ENCODE measurements at regions not wholly inside any gene's neighbourhood (a gene's known extent, or its start where the extent isn't known, plus 50 kb on each side); places are given as distances from the start of the nearest gene placed in this dataset.

DNA sequence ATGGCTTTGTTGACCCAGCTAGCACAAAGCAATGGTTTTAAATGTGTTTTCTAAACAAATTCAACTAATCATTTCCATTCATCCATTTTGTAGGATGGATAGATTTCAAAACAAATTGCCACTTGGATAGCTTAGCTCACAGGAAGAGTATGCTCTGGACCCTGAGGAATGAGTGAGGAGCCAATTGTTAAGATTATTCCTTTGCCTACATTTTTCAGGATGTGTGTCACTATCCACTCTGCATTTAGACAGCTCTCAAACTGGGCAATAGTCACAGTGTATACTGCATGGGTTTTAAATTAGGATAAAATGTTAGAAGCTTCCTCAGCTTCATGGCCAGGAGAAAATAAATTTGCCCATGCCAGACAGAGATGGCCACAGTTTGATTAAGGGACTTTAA is 605.6 kb upstream of the TEX47 start:
- ATAC-seq (no peak), DNase-seq (no peak)
- Histone ChIP-seq H3K36me3 (no peaks in the 10 kb centered on the region), H3K27ac (no peak overlapping the region), H3K4me3 (no peak overlapping the region), H3K4me1 (no peaks in the 10 kb centered on the region), H3K27me3 (no peaks in the 10 kb centered on the region), H3K9me3 (no peaks in the 10 kb centered on the region)
- intact Hi-C loops (cut with DNase I) = no loop called here
- TF ChIP-seq POLR2A (IDR thresholded peaks at IDR 0.05) = no peak
- TF ChIP-seq, protein P1, sequence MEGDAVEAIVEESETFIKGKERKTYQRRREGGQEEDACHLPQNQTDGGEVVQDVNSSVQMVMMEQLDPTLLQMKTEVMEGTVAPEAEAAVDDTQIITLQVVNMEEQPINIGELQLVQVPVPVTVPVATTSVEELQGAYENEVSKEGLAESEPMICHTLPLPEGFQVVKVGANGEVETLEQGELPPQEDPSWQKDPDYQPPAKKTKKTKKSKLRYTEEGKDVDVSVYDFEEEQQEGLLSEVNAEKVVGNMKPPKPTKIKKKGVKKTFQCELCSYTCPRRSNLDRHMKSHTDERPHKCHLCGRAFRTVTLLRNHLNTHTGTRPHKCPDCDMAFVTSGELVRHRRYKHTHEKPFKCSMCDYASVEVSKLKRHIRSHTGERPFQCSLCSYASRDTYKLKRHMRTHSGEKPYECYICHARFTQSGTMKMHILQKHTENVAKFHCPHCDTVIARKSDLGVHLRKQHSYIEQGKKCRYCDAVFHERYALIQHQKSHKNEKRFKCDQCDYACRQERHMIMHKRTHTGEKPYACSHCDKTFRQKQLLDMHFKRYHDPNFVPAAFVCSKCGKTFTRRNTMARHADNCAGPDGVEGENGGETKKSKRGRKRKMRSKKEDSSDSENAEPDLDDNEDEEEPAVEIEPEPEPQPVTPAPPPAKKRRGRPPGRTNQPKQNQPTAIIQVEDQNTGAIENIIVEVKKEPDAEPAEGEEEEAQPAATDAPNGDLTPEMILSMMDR (IDR thresholded peaks at IDR 0.05) = no peak

DNA sequence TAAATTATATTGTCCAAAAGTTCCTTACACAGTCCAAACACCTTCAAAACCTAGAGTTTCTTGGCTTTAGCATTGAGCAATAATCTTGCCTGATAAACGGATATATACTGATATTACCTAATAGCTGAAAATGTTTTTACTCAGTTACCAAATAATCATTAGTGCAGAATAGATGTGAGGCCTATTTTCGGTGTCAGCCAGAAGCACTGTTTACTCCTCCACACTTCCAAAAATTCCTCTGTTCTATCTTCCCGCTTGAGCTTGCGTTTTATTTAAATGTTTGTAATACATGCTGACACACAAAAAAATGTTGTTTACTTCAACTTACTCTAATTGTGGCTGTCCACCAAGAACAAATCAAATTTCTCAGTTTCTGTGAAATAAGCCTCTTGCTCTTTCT is 606.2 kb upstream of the TEX47 start:
- DNase-seq = no peak
- no peak overlapping the region for H3K4me3 ChIP-seq
- no peak overlapping the region for H3K27ac ChIP-seq
- intact Hi-C loops (cut with DNase I) = no loop called here
- no peaks in the 10 kb centered on the region for H3K4me1 ChIP-seq
- H3K36me3 ChIP-seq = no peaks in the 10 kb centered on the region
- 42% methylated on average over 4 of the region's 4 CpGs for WGBS (ENCODE audit: insufficient coverage, low coverage, low lambda C conversion rate, missing lambda C conversion rate)
- no peaks in the 10 kb centered on the region for H3K9me3 ChIP-seq
- TF ChIP-seq POLR2A (IDR thresholded peaks at IDR 0.05) = no peak
- TF ChIP-seq, protein P1 (IDR thresholded peaks at IDR 0.05) = no peak
- no peak for ATAC-seq
- no peaks in the 10 kb centered on the region for H3K27me3 ChIP-seq

DNA sequence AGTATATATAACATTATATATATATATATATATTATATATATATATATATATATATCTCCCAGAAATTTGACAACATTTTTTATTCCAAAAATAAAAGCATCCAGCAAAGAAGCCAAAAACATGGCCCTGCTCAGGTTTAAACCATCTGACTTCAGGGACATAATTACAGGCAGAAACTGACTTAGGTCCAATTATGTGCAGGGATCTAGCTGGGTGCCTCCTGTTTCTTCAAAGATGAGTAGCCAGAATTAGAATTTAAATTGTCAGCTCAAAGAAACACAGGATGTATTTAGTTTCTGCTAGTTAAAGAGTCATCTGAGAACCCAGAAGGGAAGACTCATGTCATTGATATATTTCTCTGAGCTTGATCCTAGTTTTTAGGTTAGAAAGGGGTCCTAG is 656.4 kb upstream of the TEX47 start:
- Histone ChIP-seq H3K27ac (no peak overlapping the region), H3K9me3 (no peaks in the 10 kb centered on the region), H3K4me3 (no peak overlapping the region), H3K27me3 (no peaks in the 10 kb centered on the region), H3K36me3 (no peaks in the 10 kb centered on the region), H3K4me1 (no peaks in the 10 kb centered on the region)
- no peak for ATAC-seq
- intact Hi-C loops (cut with DNase I) = no loop called here
- DNase-seq = no peak
- no peak for TF ChIP-seq POLR2A (IDR thresholded peaks at IDR 0.05)
- TF ChIP-seq, protein P1 (IDR thresholded peaks at IDR 0.05) = no peak

DNA sequence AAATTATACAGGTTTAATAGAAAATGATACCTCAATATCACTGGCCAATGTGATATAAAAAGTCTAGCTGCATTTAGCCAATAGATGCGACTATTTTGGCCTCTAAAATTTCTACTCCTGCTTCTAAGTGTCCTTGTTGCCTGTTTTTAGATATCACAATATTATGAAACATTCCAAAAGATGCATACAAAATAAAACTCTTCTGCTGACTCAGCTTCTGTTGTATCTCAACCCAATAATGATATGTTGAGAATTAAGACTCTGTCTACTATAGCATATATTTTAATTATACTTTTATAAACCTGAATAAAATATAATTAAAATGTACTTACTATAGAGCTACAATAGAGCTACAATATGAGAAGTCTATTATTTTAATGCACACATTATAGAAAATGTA is 661.0 kb upstream of the TEX47 start:
- intact Hi-C loops (cut with DNase I) = no loop called here
- Histone ChIP-seq H3K4me1 (no peaks in the 10 kb centered on the region), H3K27ac (no peak overlapping the region), H3K9me3 (no peaks in the 10 kb centered on the region), H3K27me3 (no peaks in the 10 kb centered on the region), H3K4me3 (no peak overlapping the region), H3K36me3 (no peaks in the 10 kb centered on the region)
- ATAC-seq (no peak), DNase-seq (no peak)
- TF ChIP-seq POLR2A (IDR thresholded peaks at IDR 0.05) = no peak
- TF ChIP-seq, protein P1 (IDR thresholded peaks at IDR 0.05) = no peak
- 29% methylated on average over 1 of the region's 1 CpG for WGBS (ENCODE audit: insufficient coverage, low coverage, low lambda C conversion rate, missing lambda C conversion rate)

DNA sequence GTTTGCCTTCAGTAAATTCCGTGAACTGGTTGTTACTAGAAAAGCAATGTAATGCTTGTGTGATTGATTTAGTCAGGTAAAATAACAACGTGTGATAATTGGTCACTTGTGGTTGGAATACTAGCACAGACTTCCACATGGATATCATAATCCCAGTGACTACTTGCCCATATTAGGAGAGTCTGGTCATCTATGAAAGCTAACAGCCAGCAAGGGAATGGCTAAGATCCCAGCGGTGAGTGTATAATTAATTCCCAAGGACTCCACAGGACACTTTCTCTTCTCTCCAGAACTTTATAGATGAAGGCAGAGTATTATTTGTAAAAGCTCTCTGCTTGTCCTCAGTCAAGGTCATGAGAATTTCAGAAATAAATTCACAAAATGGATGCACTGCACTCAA is 662.6 kb upstream of the TEX47 start:
- intact Hi-C loops (cut with DNase I) = no loop called here
- no peak overlapping the region for H3K4me3 ChIP-seq
- DNase-seq (no peak), ATAC-seq (no peak)
- no peaks in the 10 kb centered on the region for H3K9me3 ChIP-seq
- no peak overlapping the region for H3K27ac ChIP-seq
- no peaks in the 10 kb centered on the region for H3K27me3 ChIP-seq
- 73% methylated on average over 3 of the region's 3 CpGs for WGBS (ENCODE audit: insufficient coverage, low coverage, low lambda C conversion rate, missing lambda C conversion rate)
- H3K36me3 ChIP-seq = no peaks in the 10 kb centered on the region
- no peak for TF ChIP-seq POLR2A (IDR thresholded peaks at IDR 0.05)
- TF ChIP-seq, protein P1 (IDR thresholded peaks at IDR 0.05) = no peak
- H3K4me1 ChIP-seq = no peaks in the 10 kb centered on the region

All from right lobe of liver (tissue), 6 donors.